Sigmoid colon (tissue), 6 donors: ENCODE measurements at regions not wholly inside any gene's neighbourhood (a gene's known extent, or its start where the extent isn't known, plus 50 kb on each side); places are given as distances from the start of the nearest gene placed in this dataset.

Source experiments
- DNase-seq: peaks from one replicate; pipeline ENCODE4 v3.0.0-alpha.2; 2019
- H3K27ac ChIP-seq, 4 donors: fragments of 200-600 bp; sonication (generic); one replicate each; pipeline ENCODE4 v1.5.1; 2016 to 2019; ENCODE audit warnings: mild to moderate bottlenecking in 1 of 4
- H3K27me3 ChIP-seq, 3 donors: fragments of 200-600 bp; sonication (generic); one replicate each; pipeline ENCODE4 v1.5.1; 2019; ENCODE audit warnings: mild to moderate bottlenecking in 1 of 3
- H3K36me3 ChIP-seq, 4 donors: fragments of 200-600 bp; sonication (generic); one replicate each; pipeline ENCODE4 v1.5.1; 2016 to 2019
- H3K4me1 ChIP-seq, 4 donors: fragments of 200-600 bp; sonication (generic); one replicate each; pipeline ENCODE4 v1.5.1; 2017 to 2019
- H3K4me3 ChIP-seq, 4 donors: fragments of 200-600 bp; sonication (generic); one replicate each; pipeline ENCODE4 v1.5.1; 2017 to 2019; ENCODE audit warnings: mild to moderate bottlenecking in 2 of 4, moderate library complexity in 1 of 4
- H3K9me3 ChIP-seq, 4 donors: fragments of 200-600 bp in 3 of 4; sonication (generic) in 3 of 4; one replicate each; pipeline versions ENCODE4 v1.5.1 to v1.6.1; 2013 to 2019
- CTCF ChIP-seq, 4 experiments: fragments of 450-650 bp in 3 of 4; fragments of 200-600 bp in 1 of 4; IDR thresholded peaks; one replicate each; pipeline ENCODE4 v1.5.1; 2016 to 2019; ENCODE audit warnings: antibody characterized with exemption in 4 of 4, mild to moderate bottlenecking in 3 of 4, moderate library complexity in 2 of 4
- EP300 ChIP-seq, 4 donors: sonication (generic); formaldehyde crosslinking; IDR thresholded peaks; one replicate each; pipeline ENCODE4 v1.6.1; 2017; ENCODE audit warnings: antibody characterized with exemption in 4 of 4
- POLR2A ChIP-seq, 2 donors: fragments of 450-650 bp; IDR thresholded peaks; one replicate each; pipeline ENCODE4 v1.6.1; 2016; ENCODE audit warnings: antibody characterized with exemption in 2 of 2, mild to moderate bottlenecking in 2 of 2, moderate library complexity in 2 of 2
- POLR2AphosphoS5 ChIP-seq, 4 donors: sonication (generic); formaldehyde crosslinking; IDR thresholded peaks; one replicate each; pipeline ENCODE4 v1.6.1; 2017; ENCODE audit warnings: antibody characterized with exemption in 4 of 4
- WGBS, 2 donors: extraction: QIAGEN DNeasy Blood & Tissue Kit; methylation state at CpG; one replicate each; pipeline ENCODE4 v1.1.7; 2013; 5-methylcytosine and 5-hydroxymethylcytosine counted together
- intact Hi-C: fragments of 100-400 bp; cut with DNase I; formaldehyde crosslinking; loops from one replicate; pipeline ENCODE4 v1.15.1; 2023
- donor health status: healthy with polysubstance abuse.
- donor health status: healthy.

DNA sequence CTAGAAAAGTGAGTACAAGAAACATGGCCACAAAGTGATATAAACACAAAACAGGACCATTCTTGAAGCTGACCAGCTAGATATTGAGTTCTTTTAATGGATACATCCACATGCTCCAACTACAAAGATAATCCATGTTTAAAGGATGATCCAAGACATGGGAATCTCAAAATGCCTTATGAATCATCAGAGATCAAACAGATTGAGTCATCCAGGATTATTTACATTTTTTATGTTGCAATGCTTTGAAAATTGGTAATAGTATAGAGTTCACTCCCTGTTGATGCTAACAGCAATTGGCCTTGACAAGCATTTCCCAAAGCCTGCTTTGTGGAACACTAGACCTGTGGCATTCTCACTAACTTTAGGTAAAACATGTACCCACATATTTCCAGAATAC is 293.0 kb upstream of the TBX3 start:
- DNase-seq = no peak
- Histone ChIP-seq H3K4me1 (peaks cover 0 to 11% (median 0%) of the 10 kb centered on the region in 4 donors), H3K27ac (no peak overlapping the region), H3K27me3 (no peaks in the 10 kb centered on the region), H3K4me3 (no peak overlapping the region), H3K36me3 (no peaks in the 10 kb centered on the region), H3K9me3 (no peaks in the 10 kb centered on the region)
- intact Hi-C loops = no loop called here
- no peak for TF ChIP-seq POLR2AphosphoS5 (IDR thresholded peaks at IDR 0.05)
- TF ChIP-seq POLR2A (IDR thresholded peaks at IDR 0.05) = no peak
- TF ChIP-seq EP300 (IDR thresholded peaks at IDR 0.05) = no peak
- TF ChIP-seq CTCF (IDR thresholded peaks at IDR 0.05) = no peak

- intact Hi-C loops = no loop called here
- H3K36me3 ChIP-seq = no peaks in the 10 kb centered on the region
- no peak overlapping the region for H3K27ac ChIP-seq
- H3K4me1 ChIP-seq = peaks cover 0 to 9% (median 0%) of the 10 kb centered on the region in 4 donors
- H3K9me3 ChIP-seq = no peaks in the 10 kb centered on the region
- no peaks in the 10 kb centered on the region for H3K27me3 ChIP-seq
- TF ChIP-seq POLR2AphosphoS5 (IDR thresholded peaks at IDR 0.05) (no peak), POLR2A (IDR thresholded peaks at IDR 0.05) (no peak), CTCF (IDR thresholded peaks at IDR 0.05) (no peak), EP300 (IDR thresholded peaks at IDR 0.05) (no peak)
- H3K4me3 ChIP-seq = no peak overlapping the region
- WGBS, 2 donors = 84 to 85% methylated on average over 2 of the region's 2 CpGs
- no peak for DNase-seq
Observed at GRCh38 chr12:114976372-114976771, 292.4 kb upstream of the TBX3 start.

DNA sequence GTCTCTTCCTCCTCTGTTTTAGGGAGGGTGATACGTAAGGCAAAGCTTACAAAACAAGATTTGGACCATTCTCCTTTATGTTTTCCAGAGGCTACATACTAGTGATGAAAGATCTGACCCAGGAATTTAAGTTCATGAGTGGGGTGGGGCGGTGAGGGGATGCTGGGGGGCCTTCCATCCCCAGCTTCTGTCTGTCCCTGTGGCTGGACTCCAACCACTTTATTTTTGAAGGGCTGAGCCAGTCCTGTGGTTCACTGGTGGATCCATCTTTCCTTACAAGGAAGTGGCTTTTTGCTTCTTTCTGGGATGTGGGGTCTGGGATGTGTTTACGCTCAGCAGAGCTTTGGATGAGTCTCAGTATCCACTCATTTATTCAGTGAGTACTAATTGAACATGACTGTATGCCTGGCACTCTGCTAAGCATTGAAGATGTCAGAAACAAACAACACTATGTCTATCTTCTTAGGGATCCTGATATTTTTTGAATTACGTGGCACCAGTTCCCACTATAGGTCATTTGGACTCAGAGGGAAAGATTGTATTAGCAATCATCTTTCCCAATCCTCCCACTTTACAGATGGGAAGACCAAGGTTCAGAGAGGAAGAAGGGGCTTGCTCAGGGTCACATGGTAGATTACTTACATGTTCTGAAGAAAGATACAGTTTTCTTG is 291.8 kb upstream of the TBX3 start:
- 85 to 86% methylated on average over 4 of the region's 4 CpGs for WGBS, 2 donors
- intact Hi-C loops = no loop called here

DNA sequence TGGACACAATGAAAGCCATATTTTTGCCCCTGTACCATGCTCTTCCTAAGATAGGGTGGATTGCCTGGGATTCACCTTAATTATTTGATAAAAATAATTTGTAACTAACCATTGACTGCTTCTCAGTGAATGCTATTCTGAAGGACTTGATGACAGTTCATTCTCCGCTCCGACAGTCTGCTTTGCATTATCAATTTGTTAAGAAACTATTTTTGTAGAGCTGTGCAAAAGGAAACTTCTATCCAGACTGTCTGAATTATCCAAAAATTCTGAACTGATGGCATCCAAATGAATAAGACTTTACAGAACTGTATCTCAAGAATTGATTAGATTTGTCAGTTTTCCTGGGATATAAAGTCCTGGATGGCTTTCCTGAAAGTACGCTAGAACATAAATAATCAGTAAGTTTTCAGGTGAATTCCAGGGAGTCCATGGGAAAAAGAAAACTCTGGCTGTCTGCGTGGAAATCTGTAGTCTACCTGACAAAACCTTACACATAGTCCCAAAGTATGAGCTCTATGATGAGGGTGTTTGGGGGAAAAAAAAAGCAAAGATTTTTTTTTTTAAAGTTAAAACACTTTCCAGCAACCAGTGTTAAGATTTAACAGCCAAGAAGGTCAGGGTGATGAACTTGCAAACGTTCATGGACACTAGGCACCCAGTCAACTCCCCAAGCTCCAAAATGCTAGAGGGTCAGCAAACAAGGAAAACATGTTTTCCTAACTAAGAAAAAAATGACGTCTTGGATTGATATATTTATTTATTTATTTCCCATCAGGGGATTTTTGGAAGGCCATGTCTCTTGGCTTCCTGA is 291.1 kb upstream of the TBX3 start:
- H3K4me1 ChIP-seq = no peaks in the 10 kb centered on the region
- H3K36me3 ChIP-seq = no peaks in the 10 kb centered on the region
- H3K27me3 ChIP-seq = no peaks in the 10 kb centered on the region
- H3K27ac ChIP-seq = no peak overlapping the region
- TF ChIP-seq CTCF (IDR thresholded peaks at IDR 0.05) (no peak), POLR2A (IDR thresholded peaks at IDR 0.05) (no peak), POLR2AphosphoS5 (IDR thresholded peaks at IDR 0.05) (no peak)
- intact Hi-C loops = no loop called here
- 72 to 81% methylated on average over 6 of the region's 6 CpGs for WGBS, 2 donors
- H3K9me3 ChIP-seq = no peaks in the 10 kb centered on the region
- DNase-seq = no peak
- no peak overlapping the region for H3K4me3 ChIP-seq

More for the DNA sequence above, 291.8 kb upstream of the TBX3 start:
- TF ChIP-seq POLR2AphosphoS5 (IDR thresholded peaks at IDR 0.05) = no peak
- TF ChIP-seq POLR2A (IDR thresholded peaks at IDR 0.05) = no peak
- no peak for TF ChIP-seq CTCF (IDR thresholded peaks at IDR 0.05)
- no peak for TF ChIP-seq EP300 (IDR thresholded peaks at IDR 0.05)
- Histone ChIP-seq H3K9me3 (no peaks in the 10 kb centered on the region), H3K27me3 (no peaks in the 10 kb centered on the region), H3K27ac (no peak overlapping the region), H3K4me1 (peaks cover 0 to 3% (median 0%) of the 10 kb centered on the region in 4 donors), H3K36me3 (no peaks in the 10 kb centered on the region), H3K4me3 (no peak overlapping the region)
- DNase-seq = no peak
